Neural cell (in vitro differentiated cells): ENCODE measurements at regions not wholly inside any gene's neighbourhood (a gene's known extent, or its start where the extent isn't known, plus 50 kb on each side); places are given as distances from the start of the nearest gene placed in this dataset.

Experiments used
- H2AFZ ChIP-seq: fragments of 200-600, 300-800 bp; sonication (generic), shearing (Covaris generic); 2 replicates; pipeline ENCODE4 v1.6.0; 2014; ENCODE audit warnings: low read depth, mild to moderate bottlenecking, antibody characterized with exemption, low read length, moderate library complexity
- H3F3A ChIP-seq: fragments of 200-600 bp; shearing (Covaris generic); 2 replicates; pipeline ENCODE4 v1.6.1; 2016; ENCODE audit warnings: mild to moderate bottlenecking, moderate library complexity, mixed read lengths, antibody characterized with exemption, low read length; ENCODE audit not compliant: insufficient read depth, poor library complexity, severe bottlenecking
- H3K27ac ChIP-seq: fragments of 200-600, 300-800 bp; sonication (generic), shearing (Covaris generic); 2 replicates; pipeline ENCODE4 v1.5.1; 2014; ENCODE audit warnings: mild to moderate bottlenecking, low read length, moderate library complexity
- H3K27me3 ChIP-seq: fragments of 300-800, 200-600 bp; sonication (generic), shearing (Covaris generic); 2 replicates; pipeline ENCODE4 v1.6.0; 2014; ENCODE audit warnings: mild to moderate bottlenecking, low read depth, low read length, moderate library complexity; ENCODE audit not compliant: insufficient read depth
- H3K36me3 ChIP-seq: fragments of 300-800, 200-600 bp; sonication (generic), shearing (Covaris generic); 2 replicates; pipeline ENCODE4 v1.5.1; 2014; ENCODE audit warnings: mild to moderate bottlenecking, antibody characterized with exemption, low read length, moderate library complexity; ENCODE audit not compliant: insufficient read depth
- H3K4me2 ChIP-seq: fragments of 300-800, 200-600 bp; sonication (generic), shearing (Covaris generic); 2 replicates; pipeline ENCODE4 v1.6.0; 2014; ENCODE audit warnings: mild to moderate bottlenecking, low read length
- H3K4me3 ChIP-seq: fragments of 300-800, 200-600 bp; sonication (generic), shearing (Covaris generic); 2 replicates; pipeline ENCODE4 v1.5.1; 2014; ENCODE audit warnings: mild to moderate bottlenecking, low read length, moderate library complexity
- H3K79me2 ChIP-seq: fragments of 200-600 bp; shearing (Covaris generic); replicated peaks from 2 replicates; pipeline ENCODE4 v1.6.0; 2014; ENCODE audit warnings: mild to moderate bottlenecking, low read length, moderate library complexity; ENCODE audit not compliant: insufficient read depth
- H3K9ac ChIP-seq: fragments of 300-800, 200-600 bp; sonication (generic), shearing (Covaris generic); 2 replicates; pipeline ENCODE4 v1.6.1; 2016; ENCODE audit warnings: mild to moderate bottlenecking, low read length, mixed read lengths
- H3K9me2 ChIP-seq: fragments of 200-600 bp; shearing (Covaris generic); 2 replicates; pipeline ENCODE4 v1.6.1; 2016; ENCODE audit warnings: mild to moderate bottlenecking, low read length, mixed read lengths; ENCODE audit not compliant: insufficient read depth
- H3K9me3 ChIP-seq: fragments of 200-600, 300-800 bp; sonication (generic), shearing (Covaris generic); 2 replicates; pipeline ENCODE4 v1.6.1; 2016; ENCODE audit warnings: mild to moderate bottlenecking, mixed run types, low read length, moderate library complexity, mixed read lengths
- H4K20me1 ChIP-seq: fragments of 200-600 bp; shearing (Covaris generic); 2 replicates; pipeline ENCODE4 v1.6.1; 2016; ENCODE audit warnings: mild to moderate bottlenecking, mixed run types; ENCODE audit not compliant: insufficient read depth
- EP300 ChIP-seq: fragments of 450-650 bp; conservative IDR thresholded peaks from 2 replicates; pipeline ENCODE4 v1.6.1; 2014; ENCODE audit warnings: antibody characterized with exemption, mild to moderate bottlenecking, moderate library complexity; ENCODE audit not compliant: poor library complexity, severe bottlenecking
- EZH2 ChIP-seq: fragments of 200-600, 300-800 bp; shearing (Covaris generic), sonication (generic); IDR thresholded peaks from 2 replicates; pipeline ENCODE4 v1.6.1; 2014; ENCODE audit warnings: antibody characterized with exemption, low read length, borderline replicate concordance, mild to moderate bottlenecking; ENCODE audit not compliant: insufficient read depth, poor library complexity, severe bottlenecking
- MXI1 ChIP-seq: fragments of 450-650 bp; conservative IDR thresholded peaks from 2 replicates; pipeline ENCODE4 v1.6.1; 2014; ENCODE audit warnings: antibody characterized with exemption, mild to moderate bottlenecking; ENCODE audit not compliant: poor library complexity, severe bottlenecking
- RAD21 ChIP-seq: fragments of 450-650 bp; conservative IDR thresholded peaks from 2 replicates; pipeline ENCODE4 v1.6.1; 2014; ENCODE audit warnings: antibody characterized with exemption, mild to moderate bottlenecking, moderate library complexity
- SMC3 ChIP-seq: fragments of 450-650 bp; conservative IDR thresholded peaks from 2 replicates; pipeline ENCODE4 v1.6.1; 2014; ENCODE audit warnings: antibody characterized with exemption, mild to moderate bottlenecking, moderate library complexity; ENCODE audit not compliant: poor library complexity
- TAF1 ChIP-seq: IDR thresholded peaks from 2 replicates; pipeline ENCODE4 v1.6.1; 2012; ENCODE audit warnings: low read depth
- TF ChIP-seq, protein P1 (sequence below): fragments of 450-650 bp; IDR thresholded peaks from 2 replicates; pipeline ENCODE4 v1.5.1; 2014; ENCODE audit warnings: antibody characterized with exemption, mild to moderate bottlenecking, moderate library complexity; ENCODE audit not compliant: poor library complexity, severe bottlenecking
- TF ChIP-seq, protein P2 (sequence below): IDR thresholded peaks from 2 replicates; pipeline ENCODE4 v1.6.1; 2012; ENCODE audit warnings: borderline replicate concordance

GRCh38 chr2:57597940-57598339 lies 448.7 kb upstream of the VRK2 start:
- no peak overlapping the region for H3K9ac ChIP-seq
- no peaks in the 10 kb centered on the region for H3K36me3 ChIP-seq
- no peaks in the 10 kb centered on the region for H3K9me2 ChIP-seq
- no peaks in the 10 kb centered on the region for H3K27me3 ChIP-seq
- H4K20me1 ChIP-seq = no peaks in the 10 kb centered on the region
- no peak overlapping the region for H3K4me2 ChIP-seq
- TF ChIP-seq RAD21 = no peak
- TF ChIP-seq, protein P1, sequence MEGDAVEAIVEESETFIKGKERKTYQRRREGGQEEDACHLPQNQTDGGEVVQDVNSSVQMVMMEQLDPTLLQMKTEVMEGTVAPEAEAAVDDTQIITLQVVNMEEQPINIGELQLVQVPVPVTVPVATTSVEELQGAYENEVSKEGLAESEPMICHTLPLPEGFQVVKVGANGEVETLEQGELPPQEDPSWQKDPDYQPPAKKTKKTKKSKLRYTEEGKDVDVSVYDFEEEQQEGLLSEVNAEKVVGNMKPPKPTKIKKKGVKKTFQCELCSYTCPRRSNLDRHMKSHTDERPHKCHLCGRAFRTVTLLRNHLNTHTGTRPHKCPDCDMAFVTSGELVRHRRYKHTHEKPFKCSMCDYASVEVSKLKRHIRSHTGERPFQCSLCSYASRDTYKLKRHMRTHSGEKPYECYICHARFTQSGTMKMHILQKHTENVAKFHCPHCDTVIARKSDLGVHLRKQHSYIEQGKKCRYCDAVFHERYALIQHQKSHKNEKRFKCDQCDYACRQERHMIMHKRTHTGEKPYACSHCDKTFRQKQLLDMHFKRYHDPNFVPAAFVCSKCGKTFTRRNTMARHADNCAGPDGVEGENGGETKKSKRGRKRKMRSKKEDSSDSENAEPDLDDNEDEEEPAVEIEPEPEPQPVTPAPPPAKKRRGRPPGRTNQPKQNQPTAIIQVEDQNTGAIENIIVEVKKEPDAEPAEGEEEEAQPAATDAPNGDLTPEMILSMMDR = peak; percentile 42
- no peaks in the 10 kb centered on the region for H3K9me3 ChIP-seq
- H3K4me3 ChIP-seq = no peak overlapping the region
- H3K27ac ChIP-seq = no peak overlapping the region
- H3F3A ChIP-seq = no peaks in the 10 kb centered on the region
- H2AFZ ChIP-seq = no peak overlapping the region
- no peaks in the 10 kb centered on the region for H3K79me2 ChIP-seq

DNA sequence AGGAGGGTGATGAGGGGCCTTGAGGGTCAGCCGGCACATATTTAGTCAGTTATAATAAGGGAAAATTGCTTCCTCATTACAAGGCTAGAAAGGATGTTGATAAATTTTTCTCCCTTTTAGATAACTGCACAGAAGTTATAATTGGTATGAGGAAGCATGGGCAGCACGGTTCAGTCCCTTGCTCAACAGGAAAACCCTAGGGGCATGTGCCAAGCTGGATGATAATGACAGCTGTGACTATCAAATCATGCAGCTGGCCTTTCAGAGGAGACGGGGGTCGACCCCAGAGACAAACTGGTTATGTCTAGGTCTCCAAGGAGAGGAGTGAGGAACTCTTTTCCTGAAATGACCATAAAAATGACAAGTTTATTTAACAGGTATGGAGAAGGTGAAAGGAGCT lies 448.1 kb upstream of the VRK2 start:
- no peak overlapping the region for H3K9ac ChIP-seq
- no peaks in the 10 kb centered on the region for H4K20me1 ChIP-seq
- no peaks in the 10 kb centered on the region for H3K9me2 ChIP-seq
- H3K9me3 ChIP-seq = no peaks in the 10 kb centered on the region
- H3F3A ChIP-seq = no peaks in the 10 kb centered on the region
- no peak overlapping the region for H3K27ac ChIP-seq
- H3K4me3 ChIP-seq = no peak overlapping the region
- H2AFZ ChIP-seq = no peak overlapping the region
- H3K36me3 ChIP-seq = no peaks in the 10 kb centered on the region
- TF ChIP-seq TAF1 = no peak
- no peak for TF ChIP-seq SMC3
- TF ChIP-seq, protein P2, sequence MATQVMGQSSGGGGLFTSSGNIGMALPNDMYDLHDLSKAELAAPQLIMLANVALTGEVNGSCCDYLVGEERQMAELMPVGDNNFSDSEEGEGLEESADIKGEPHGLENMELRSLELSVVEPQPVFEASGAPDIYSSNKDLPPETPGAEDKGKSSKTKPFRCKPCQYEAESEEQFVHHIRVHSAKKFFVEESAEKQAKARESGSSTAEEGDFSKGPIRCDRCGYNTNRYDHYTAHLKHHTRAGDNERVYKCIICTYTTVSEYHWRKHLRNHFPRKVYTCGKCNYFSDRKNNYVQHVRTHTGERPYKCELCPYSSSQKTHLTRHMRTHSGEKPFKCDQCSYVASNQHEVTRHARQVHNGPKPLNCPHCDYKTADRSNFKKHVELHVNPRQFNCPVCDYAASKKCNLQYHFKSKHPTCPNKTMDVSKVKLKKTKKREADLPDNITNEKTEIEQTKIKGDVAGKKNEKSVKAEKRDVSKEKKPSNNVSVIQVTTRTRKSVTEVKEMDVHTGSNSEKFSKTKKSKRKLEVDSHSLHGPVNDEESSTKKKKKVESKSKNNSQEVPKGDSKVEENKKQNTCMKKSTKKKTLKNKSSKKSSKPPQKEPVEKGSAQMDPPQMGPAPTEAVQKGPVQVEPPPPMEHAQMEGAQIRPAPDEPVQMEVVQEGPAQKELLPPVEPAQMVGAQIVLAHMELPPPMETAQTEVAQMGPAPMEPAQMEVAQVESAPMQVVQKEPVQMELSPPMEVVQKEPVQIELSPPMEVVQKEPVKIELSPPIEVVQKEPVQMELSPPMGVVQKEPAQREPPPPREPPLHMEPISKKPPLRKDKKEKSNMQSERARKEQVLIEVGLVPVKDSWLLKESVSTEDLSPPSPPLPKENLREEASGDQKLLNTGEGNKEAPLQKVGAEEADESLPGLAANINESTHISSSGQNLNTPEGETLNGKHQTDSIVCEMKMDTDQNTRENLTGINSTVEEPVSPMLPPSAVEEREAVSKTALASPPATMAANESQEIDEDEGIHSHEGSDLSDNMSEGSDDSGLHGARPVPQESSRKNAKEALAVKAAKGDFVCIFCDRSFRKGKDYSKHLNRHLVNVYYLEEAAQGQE = no peak
- TF ChIP-seq MXI1 = no peak
- TF ChIP-seq, protein P1 = no peak
- no peak for TF ChIP-seq RAD21
- no peak for TF ChIP-seq EZH2
- no peak for TF ChIP-seq EP300
- H3K27me3 ChIP-seq = no peaks in the 10 kb centered on the region
- no peaks in the 10 kb centered on the region for H3K79me2 ChIP-seq
- H3K4me2 ChIP-seq = no peak overlapping the region
